HL-60 (cell line): ENCODE measurements at regions not wholly inside any gene's neighbourhood (a gene's known extent, or its start where the extent isn't known, plus 50 kb on each side); places are given as distances from the start of the nearest gene placed in this dataset.

Source experiments
- GABPA ChIP-seq: IDR thresholded peaks from 2 replicates; pipeline ENCODE4 v1.6.1; 2012; ENCODE audit warnings: low read depth
- POLR2AphosphoS5 ChIP-seq: IDR thresholded peaks from 2 replicates; pipeline ENCODE4 v1.6.1; 2012; ENCODE audit warnings: low read depth
- SPI1 ChIP-seq: IDR thresholded peaks from 2 replicates; pipeline ENCODE4 v1.6.1; 2012; ENCODE audit warnings: low read depth, mild to moderate bottlenecking, borderline replicate concordance
- TF ChIP-seq, protein P1 (sequence below): IDR thresholded peaks from one replicate; pipeline ENCODE4 v1.5.1; 2011; ENCODE audit warnings: low read length, control low read depth, inconsistent platforms; ENCODE audit not compliant: insufficient read depth
- TF ChIP-seq, protein P2 (sequence below): IDR thresholded peaks from 2 replicates; pipeline ENCODE4 v1.6.1; 2012; ENCODE audit warnings: low read depth; ENCODE audit not compliant: insufficient replicate concordance

DNA sequence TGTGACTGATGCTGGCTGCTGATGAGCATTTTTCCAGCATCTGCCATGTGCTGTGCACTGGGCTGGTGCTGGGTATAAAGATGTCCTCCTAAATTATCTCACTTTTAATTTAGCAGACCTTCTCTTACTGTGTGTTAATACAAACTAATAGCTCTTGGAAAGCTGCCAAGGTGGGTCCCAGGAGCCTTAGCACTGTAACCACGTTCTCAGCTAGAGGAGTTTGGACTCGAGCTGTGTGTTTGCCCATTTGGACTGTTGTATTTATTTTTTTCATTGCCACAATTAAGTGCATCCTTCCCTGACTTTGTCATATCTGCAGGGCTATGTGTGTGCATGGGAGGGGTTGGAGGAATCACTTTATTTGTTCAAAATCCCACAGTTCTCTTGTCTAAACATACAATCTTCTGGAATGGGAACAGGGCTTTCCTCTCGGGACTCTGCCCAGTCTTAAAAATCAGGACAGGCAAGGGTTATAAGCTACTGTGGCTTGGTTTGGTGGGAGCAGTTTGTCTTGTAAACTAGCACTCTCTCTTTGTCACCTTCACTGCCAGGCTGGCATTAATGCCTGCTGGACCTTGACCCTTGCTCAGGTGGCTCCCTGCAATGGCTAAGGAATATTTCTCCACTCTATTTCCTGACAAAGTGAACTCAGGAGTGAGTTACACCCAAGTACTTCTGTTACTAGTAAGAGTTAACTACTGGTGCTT, 129.7 kb upstream of the MGAT5 start:
- TF ChIP-seq, protein P1, sequence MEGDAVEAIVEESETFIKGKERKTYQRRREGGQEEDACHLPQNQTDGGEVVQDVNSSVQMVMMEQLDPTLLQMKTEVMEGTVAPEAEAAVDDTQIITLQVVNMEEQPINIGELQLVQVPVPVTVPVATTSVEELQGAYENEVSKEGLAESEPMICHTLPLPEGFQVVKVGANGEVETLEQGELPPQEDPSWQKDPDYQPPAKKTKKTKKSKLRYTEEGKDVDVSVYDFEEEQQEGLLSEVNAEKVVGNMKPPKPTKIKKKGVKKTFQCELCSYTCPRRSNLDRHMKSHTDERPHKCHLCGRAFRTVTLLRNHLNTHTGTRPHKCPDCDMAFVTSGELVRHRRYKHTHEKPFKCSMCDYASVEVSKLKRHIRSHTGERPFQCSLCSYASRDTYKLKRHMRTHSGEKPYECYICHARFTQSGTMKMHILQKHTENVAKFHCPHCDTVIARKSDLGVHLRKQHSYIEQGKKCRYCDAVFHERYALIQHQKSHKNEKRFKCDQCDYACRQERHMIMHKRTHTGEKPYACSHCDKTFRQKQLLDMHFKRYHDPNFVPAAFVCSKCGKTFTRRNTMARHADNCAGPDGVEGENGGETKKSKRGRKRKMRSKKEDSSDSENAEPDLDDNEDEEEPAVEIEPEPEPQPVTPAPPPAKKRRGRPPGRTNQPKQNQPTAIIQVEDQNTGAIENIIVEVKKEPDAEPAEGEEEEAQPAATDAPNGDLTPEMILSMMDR = no peak
- TF ChIP-seq POLR2AphosphoS5 (no peak), GABPA (no peak), SPI1 (no peak)
- TF ChIP-seq, protein P2, sequence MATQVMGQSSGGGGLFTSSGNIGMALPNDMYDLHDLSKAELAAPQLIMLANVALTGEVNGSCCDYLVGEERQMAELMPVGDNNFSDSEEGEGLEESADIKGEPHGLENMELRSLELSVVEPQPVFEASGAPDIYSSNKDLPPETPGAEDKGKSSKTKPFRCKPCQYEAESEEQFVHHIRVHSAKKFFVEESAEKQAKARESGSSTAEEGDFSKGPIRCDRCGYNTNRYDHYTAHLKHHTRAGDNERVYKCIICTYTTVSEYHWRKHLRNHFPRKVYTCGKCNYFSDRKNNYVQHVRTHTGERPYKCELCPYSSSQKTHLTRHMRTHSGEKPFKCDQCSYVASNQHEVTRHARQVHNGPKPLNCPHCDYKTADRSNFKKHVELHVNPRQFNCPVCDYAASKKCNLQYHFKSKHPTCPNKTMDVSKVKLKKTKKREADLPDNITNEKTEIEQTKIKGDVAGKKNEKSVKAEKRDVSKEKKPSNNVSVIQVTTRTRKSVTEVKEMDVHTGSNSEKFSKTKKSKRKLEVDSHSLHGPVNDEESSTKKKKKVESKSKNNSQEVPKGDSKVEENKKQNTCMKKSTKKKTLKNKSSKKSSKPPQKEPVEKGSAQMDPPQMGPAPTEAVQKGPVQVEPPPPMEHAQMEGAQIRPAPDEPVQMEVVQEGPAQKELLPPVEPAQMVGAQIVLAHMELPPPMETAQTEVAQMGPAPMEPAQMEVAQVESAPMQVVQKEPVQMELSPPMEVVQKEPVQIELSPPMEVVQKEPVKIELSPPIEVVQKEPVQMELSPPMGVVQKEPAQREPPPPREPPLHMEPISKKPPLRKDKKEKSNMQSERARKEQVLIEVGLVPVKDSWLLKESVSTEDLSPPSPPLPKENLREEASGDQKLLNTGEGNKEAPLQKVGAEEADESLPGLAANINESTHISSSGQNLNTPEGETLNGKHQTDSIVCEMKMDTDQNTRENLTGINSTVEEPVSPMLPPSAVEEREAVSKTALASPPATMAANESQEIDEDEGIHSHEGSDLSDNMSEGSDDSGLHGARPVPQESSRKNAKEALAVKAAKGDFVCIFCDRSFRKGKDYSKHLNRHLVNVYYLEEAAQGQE = no peak
